ENCODE measurements at regions not wholly inside any gene's neighbourhood (a gene's known extent, or its start where the extent isn't known, plus 50 kb on each side); places are given as distances from the start of the nearest gene placed in this dataset.

DNA sequence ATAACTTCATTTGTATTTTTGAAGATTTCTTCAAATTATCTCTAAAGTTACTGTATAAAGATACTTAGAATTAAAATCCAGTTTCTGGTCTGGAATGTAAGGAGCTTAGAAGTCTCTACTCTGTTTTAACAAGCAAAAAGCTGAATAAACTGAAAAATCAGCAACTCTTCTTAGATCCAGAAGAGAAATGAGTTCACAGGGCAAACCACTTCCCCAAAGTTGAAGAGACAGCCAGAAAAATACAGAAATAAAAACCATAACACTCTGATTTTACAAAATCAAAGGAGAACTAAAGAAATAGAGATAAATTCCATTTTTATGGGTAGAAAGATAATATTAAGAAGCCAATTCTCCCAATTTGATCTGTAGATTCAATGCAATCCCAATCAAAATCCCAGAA lies 1166.8 kb downstream of the ADGRL3 start:
- TF ChIP-seq, protein P1, sequence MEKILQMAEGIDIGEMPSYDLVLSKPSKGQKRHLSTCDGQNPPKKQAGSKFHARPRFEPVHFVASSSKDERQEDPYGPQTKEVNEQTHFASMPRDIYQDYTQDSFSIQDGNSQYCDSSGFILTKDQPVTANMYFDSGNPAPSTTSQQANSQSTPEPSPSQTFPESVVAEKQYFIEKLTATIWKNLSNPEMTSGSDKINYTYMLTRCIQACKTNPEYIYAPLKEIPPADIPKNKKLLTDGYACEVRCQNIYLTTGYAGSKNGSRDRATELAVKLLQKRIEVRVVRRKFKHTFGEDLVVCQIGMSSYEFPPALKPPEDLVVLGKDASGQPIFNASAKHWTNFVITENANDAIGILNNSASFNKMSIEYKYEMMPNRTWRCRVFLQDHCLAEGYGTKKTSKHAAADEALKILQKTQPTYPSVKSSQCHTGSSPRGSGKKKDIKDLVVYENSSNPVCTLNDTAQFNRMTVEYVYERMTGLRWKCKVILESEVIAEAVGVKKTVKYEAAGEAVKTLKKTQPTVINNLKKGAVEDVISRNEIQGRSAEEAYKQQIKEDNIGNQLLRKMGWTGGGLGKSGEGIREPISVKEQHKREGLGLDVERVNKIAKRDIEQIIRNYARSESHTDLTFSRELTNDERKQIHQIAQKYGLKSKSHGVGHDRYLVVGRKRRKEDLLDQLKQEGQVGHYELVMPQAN (conservative IDR thresholded peaks at IDR 0.05) = no peak
- no peak for TF ChIP-seq TARDBP (IDR thresholded peaks at IDR 0.05; ENCODE audit: borderline replicate concordance)
- no peak for TF ChIP-seq POLR2AphosphoS5 (IDR thresholded peaks at IDR 0.05; ENCODE audit: low read length)
- TF ChIP-seq NBN (IDR thresholded peaks at IDR 0.05) = no peak
- TF ChIP-seq CHD2 (IDR thresholded peaks at IDR 0.05; ENCODE audit: borderline replicate concordance, low read depth, low read length) = no peak
- no peak for TF ChIP-seq IKZF1 (conservative IDR thresholded peaks at IDR 0.05)
- TF ChIP-seq RELA (IDR thresholded peaks at IDR 0.05; ENCODE audit: borderline replicate concordance, partially characterized antibody) = no peak
- no peak for TF ChIP-seq SMAD1 (IDR thresholded peaks at IDR 0.05; ENCODE audit: low read depth, partially characterized antibody)
- TF ChIP-seq RBBP5 (conservative IDR thresholded peaks at IDR 0.05) = no peak
- no peak for TF ChIP-seq JUND (IDR thresholded peaks at IDR 0.05; ENCODE audit: low read depth, low read length)
- TF ChIP-seq TCF7 (IDR thresholded peaks at IDR 0.05; ENCODE audit: borderline replicate concordance) = no peak
- TF ChIP-seq POLR2AphosphoS2 (IDR thresholded peaks at IDR 0.05; ENCODE audit: low read depth, low read length) = no peak
- no peak for TF ChIP-seq YY1 (IDR thresholded peaks at IDR 0.05; ENCODE audit: low read depth, low read length)
- TF ChIP-seq NR2F1 (conservative IDR thresholded peaks at IDR 0.05) = no peak

Data from GM12878 (cell line).